GM18499 (cell line): ENCODE measurements at regions not wholly inside any gene's neighbourhood (a gene's known extent, or its start where the extent isn't known, plus 50 kb on each side); places are given as distances from the start of the nearest gene placed in this dataset.

Experiments used
- ATAC-seq: cut with Tn5 transposase; IDR thresholded peaks from one replicate; pipeline ENCODE4 v1.9.1; 2021; ENCODE audit warnings: moderate number of reproducible peaks; ENCODE audit not compliant: insufficient read depth, unreplicated experiment

GRCh38 chr12:92089559-92089958 is 56.1 kb downstream of the BTG1 start:
- ATAC-seq = no peak

- no peak for ATAC-seq
Measured at GRCh38 chr12:92088805-92089204, 56.8 kb downstream of the BTG1 start.

DNA sequence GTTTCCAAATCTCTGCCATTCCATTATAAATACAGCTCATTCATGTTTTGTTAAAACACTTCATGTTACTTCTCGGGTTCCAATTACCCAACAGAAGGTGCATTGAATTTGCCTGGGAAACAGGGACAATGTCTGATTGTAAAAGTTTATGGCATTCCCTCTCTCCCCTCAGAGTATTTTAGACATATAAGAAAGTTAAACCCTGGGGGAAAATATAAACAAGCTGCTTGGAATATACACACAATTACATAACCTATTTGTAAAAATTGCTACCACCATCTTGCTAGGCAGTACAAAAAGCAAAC is 60.0 kb downstream of the BTG1 start:
- no peak for ATAC-seq

GRCh38 chr12:92085040-92085735 is 60.5 kb downstream of the BTG1 start:
- ATAC-seq = no peak

DNA sequence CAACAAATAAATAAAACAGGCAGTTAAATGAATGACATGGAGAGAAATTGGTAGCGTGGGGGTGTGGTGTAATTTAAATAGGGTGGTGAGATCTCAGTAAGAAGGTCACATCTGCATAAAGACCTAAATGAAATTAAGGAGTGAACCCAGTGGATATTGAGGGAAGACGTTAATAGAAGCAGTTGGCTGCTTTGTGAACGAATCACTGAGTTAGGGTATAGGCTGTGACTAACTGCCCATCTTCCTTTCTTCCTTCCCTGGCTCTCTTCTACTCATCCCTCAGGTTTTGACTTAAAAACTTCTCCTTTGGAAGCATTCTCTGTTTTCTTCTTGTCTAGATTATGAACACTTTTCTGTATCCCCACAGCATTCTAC is 64.7 kb downstream of the BTG1 start:
- no peak for ATAC-seq

DNA sequence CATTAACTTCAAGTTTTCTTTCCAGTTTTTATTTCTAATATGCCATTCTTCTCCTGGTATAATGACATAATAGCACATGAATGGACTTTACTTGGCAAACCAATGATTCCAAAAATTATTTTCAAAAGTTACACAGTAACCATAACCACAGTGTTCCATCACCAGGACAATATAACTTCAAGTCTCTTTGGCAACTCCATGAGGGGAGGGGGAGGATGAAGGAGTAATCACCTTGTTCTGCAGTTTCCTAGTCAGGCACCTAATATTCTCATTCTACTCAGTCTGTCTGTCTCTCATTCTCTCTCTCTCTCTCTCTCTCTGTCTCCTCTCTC is 66.6 kb downstream of the BTG1 start:
- no peak for ATAC-seq

GRCh38 chr12:92078167-92079053 is 67.2 kb downstream of the BTG1 start:
- no peak for ATAC-seq

DNA sequence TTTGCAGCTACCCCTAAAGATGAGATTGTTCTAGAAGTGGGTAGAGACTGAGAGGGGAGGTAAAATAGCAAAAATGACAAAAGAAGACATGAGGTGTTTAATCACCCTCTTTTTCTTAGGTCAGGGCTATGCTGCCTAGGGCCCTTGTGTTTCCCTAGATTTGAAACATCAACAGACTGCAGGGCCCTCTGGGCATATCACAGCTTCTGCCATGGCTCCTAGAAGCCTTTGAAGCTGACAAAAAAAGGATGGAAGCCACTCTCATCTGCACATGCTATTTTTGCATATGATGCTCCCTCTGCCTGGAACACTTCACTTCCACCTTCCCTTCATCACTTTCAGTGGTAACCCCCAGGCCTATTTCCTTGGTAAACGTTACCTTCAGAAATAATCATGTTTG is 68.1 kb downstream of the BTG1 start:
- ATAC-seq = no peak

DNA sequence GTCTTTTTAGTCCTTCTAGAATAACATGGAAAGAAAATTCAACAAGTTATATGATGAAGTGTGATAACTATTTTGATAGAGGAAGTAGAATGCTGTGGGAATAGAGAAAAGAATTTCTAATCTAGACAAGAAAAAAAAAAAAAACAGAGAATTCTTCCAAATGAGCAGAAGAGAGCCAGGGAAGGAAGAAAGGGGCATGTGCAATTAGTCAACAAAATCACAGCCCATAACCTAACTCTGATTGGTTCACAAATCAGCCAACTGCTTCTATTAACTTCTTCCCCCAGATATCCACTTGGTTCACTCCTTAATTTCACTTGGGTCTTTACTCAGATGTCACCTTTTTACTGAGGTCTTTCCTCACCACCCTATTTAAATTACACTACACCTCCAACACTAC is 69.5 kb downstream of the BTG1 start:
- no peak for ATAC-seq

GRCh38 chr12:92075425-92075914 is 70.2 kb downstream of the BTG1 start:
- no peak for ATAC-seq

- ATAC-seq = no peak
Measured at GRCh38 chr12:92074889-92075288, 70.8 kb downstream of the BTG1 start.

GRCh38 chr12:92073094-92073493 is 72.6 kb downstream of the BTG1 start:
- ATAC-seq = no peak

DNA sequence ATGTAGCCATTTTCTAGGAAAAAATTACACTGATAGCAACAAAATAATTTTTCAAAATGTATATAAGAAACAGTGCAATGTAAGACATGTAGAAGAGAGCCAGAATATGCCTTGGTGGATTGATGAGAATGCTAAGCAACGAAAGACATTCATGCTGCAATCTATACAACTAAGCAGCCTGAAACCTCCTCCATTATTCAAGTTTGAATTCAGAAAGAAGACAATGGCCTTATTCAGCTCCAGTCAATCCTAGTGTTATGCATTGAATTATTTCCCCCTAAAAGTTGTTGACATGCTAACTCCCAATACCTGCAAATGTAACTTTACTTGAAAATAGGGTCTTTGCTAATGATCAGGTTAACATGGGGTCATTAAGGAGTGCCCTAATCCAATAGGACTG is 73.5 kb downstream of the BTG1 start:
- ATAC-seq = no peak

GRCh38 chr12:92070864-92071445 is 74.7 kb downstream of the BTG1 start:
- no peak for ATAC-seq

GRCh38 chr12:92070054-92070863 is 75.4 kb downstream of the BTG1 start:
- ATAC-seq = no peak

- no peak for ATAC-seq
Measured at GRCh38 chr12:92068459-92068858, 77.2 kb downstream of the BTG1 start.

DNA sequence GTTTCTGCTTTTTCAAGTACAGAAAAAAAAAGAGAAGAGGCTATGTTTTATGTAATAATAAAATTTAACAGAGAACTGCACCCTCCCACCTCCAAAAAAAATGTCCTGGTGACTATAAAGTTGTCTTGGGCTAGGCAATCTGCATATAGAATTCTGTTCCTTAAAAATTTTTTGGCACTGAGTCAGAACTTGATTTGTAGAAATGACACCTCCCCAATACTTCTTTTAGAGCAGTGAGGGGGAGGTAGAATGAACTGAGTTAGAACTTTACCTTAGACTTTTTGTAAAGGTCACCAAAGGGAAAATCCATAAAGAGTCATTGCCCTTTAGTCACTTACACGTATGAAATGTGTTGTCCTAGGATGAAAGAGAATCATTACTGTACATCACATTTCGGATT is 80.0 kb downstream of the BTG1 start:
- ATAC-seq = no peak

- peak; percentile 73 for ATAC-seq
Measured at GRCh38 chr12:92065018-92065499, 80.6 kb downstream of the BTG1 start.

DNA sequence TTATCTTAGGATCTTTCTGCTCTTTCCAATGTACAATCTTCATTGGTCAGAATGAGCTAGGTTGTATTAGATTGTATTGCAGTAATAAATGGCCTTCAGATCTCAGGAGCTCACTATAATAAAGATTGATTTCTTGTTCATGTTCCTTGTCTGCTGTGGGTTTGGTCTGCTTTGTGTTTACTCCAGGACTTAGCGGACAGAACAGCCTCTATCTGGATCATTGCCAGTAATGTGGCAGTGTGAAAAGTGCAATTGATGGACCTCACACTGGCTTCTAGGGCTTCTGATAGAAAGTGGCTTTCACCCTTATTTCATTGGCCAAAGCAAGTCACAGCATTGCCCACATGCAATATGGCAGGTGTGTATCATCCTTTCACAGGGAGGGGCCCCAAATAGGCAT is 81.2 kb downstream of the BTG1 start:
- ATAC-seq = no peak

DNA sequence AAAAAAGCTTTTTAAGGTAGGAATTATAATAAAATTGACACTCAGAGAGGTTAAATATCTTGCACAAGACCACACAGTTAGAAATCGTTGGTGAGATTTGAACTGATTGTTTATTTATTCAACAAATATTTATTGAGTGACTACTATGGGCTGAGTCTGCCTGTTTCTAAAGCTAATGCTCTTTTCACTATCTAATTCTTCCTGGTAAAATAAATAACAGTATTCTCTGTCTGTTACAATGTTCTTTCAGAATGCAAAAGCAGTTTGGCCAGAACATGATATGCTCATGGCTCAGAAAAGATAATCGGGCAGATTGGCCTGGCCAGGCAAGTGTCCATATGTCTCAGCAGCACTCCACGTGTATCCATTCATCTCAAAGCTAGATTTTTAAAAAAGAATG is 82.0 kb downstream of the BTG1 start:
- ATAC-seq = no peak
